HTR-8/SVneo (cell line): ENCODE measurements at regions not wholly inside any gene's neighbourhood (a gene's known extent, or its start where the extent isn't known, plus 50 kb on each side); places are given as distances from the start of the nearest gene placed in this dataset.
A peak's percentile ranks its signal among the peaks of the same experiment; 100 is the strongest.

Experiments used
- DNase-seq: peaks from one replicate; pipeline ENCODE4 v3.0.0; 2011; ENCODE audit warnings: low spot score, mixed read lengths; ENCODE audit not compliant: insufficient read length
- FAIRE-seq: peaks from 2 replicates; lab custom pipeline; 2011; peaks lifted over from hg19 to GRCh38; lab: Jason Lieb, UNC

DNA sequence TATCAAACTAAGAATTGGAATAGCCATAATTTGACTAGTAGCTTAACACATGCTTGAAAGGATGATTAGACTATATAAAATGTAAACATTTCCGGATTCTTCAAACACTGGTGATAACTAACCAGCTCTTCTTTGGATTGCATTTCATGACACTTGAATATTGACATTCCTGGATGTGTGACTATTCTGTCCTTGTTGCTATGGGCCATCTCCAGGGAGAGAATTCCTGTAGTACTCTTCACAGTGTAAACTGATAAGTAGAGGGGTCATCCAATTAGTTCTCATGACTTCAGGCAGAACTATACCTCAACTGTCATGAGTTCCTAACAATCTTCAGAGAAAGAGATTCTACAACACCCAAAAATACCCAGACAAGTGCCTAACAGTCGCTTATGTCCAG, 1026.7 kb upstream of the TENM3 start:
- no peak for FAIRE-seq
- no peak for DNase-seq

- no peak for DNase-seq
- FAIRE-seq, result no peak
These were observed 1023.3 kb upstream of the TENM3 start for GRCh38 chr4:181219783-181220416.

DNA sequence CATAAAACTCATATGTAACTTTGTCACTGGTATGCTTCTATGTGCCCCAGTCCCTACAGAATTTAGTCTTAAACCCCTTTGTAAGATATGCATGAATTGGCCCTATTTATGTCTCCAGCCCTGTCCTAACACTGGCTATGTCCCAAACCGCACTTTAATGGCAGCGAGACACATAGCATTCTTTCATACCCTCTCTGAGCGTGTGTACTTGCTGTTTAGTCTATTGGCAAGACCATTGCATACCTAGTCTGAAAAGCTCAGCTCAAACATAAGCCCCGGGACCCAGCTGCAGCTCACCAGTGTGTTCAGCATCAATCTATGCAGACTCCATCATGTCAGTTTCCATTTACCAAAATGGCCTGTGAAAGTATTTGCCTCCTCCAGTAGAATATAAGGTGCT, 1018.4 kb upstream of the TENM3 start:
- DNase-seq (no peak), FAIRE-seq (no peak)

GRCh38 chr4:181225616-181226261, 1017.5 kb upstream of the TENM3 start:
- FAIRE-seq (no peak), DNase-seq (no peak)

- DNase-seq, result no peak
- FAIRE-seq, result no peak
These were observed 1008.1 kb upstream of the TENM3 start for GRCh38 chr4:181234951-181235680.

- FAIRE-seq, result no peak
- no peak for DNase-seq
These were observed 997.9 kb upstream of the TENM3 start for GRCh38 chr4:181245326-181245725.

DNA sequence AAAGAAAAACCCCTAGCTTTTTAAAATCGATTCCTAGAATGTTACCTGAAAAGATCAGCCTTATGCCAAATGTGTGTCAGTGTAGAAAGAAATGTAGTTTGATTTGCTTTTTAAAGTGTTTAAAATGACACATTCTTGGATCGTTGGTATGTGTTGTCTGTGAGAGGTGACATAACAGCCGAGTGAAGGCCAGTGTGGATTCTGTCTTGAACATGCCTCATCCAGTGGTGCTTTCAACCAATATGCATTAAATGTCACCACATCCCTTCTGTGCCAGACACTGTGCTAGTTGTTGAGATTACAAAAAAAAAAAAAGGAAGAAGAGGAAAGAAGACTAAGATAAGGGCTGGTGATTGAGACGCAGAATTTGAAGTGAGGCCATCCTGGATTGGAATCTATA, 994.2 kb upstream of the TENM3 start:
- DNase-seq (no peak), FAIRE-seq (no peak)

DNA sequence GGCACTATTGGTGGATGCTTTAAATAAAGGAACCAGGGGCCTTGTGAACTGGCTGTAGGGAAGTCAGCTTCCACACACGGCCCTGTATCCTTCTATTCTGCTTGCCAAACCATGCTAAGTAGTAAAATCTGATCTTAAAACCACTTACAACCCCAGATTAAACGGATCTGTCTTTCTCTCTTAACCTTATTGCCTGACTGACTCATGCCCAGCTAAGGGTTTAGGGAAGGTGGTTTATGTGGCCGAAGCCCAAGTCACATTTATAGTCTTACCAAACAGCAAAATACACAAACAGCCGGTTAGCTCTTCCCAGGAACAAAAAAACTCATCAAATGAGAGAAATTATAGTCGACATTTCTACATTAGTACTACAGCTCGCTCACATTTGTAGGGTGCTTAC, 988.4 kb upstream of the TENM3 start:
- FAIRE-seq (no peak), DNase-seq (no peak)

DNA sequence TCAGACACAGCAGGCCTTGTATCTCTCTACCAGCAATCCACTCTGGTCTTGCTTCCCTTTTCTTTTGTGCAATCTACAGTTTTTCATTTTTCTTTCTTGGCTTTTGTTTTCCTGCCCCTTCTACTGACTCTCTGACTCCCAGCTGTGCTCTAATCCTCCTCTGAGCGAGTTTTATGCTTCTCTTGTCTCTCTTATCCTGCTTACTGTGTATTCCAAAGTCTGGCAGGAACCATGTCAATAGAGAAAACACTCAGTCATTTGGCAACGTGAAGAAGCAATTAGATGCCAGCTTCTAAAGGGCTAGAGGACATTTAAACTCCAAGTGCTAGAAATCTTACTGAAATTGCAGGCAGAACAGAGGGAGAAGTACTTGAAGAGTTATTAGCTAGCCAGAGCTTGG, 984.6 kb upstream of the TENM3 start:
- FAIRE-seq, result no peak
- DNase-seq, result no peak

DNA sequence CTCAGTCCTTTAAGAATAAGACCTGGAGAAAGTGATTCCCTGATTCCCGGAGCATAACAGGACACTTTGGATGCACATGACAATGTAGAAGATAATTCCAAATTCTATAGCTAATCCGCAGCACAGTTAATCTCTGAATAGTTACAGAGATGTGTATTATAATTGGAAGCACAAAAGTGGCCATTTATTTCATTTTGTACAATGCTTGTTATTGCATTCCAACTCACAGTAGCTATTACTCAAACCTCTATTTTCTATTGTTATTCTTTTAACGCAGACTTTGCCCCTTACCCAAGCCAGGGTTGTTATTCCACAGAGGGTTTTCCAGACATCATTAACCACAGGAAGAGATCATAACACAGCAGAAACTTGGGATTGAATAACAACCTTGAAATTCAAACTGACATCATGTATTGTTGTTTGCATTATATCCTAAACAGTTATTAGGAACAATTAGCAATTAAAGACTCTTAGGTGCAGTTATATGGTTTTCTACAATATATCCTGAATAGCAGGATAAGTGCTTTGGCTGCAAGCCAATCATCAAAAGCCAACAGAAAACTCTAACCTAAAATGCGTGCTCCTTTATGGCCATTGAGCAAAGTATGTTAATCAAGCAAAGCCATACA, 984.0 kb upstream of the TENM3 start:
- FAIRE-seq, result no peak
- DNase-seq, result no peak

GRCh38 chr4:181261279-181261678, 981.9 kb upstream of the TENM3 start:
- no peak for FAIRE-seq
- DNase-seq, result peak; percentile 18

DNA sequence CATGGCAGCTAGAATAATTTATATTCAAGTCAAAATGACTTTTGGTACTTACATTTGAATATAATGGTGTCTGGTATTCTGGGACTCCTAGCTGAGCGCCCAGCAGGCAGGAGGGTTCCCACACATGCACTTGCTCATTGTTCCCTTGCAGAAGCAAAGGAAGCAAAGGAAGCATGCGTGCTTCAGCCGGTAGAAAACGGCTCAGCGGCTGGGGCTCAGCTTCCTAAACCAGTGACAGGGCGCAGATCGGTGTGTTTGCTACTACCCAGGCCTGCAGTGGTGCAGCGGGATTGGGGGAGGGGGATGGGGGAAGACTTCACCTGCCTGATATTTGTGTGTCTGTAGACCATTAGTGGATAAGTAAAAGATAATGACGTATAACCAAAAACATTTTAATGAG, 978.3 kb upstream of the TENM3 start:
- FAIRE-seq (no peak), DNase-seq (no peak)

- FAIRE-seq (no peak), DNase-seq (no peak)
These were observed 977.8 kb upstream of the TENM3 start for GRCh38 chr4:181265370-181265769.

- FAIRE-seq (no peak), DNase-seq (no peak)
These were observed 972.0 kb upstream of the TENM3 start for GRCh38 chr4:181271116-181271640.

GRCh38 chr4:181272422-181272821, 970.8 kb upstream of the TENM3 start:
- FAIRE-seq (no peak), DNase-seq (no peak)

- no peak for DNase-seq
- FAIRE-seq, result no peak
These were observed 964.3 kb upstream of the TENM3 start for GRCh38 chr4:181278941-181279340.

DNA sequence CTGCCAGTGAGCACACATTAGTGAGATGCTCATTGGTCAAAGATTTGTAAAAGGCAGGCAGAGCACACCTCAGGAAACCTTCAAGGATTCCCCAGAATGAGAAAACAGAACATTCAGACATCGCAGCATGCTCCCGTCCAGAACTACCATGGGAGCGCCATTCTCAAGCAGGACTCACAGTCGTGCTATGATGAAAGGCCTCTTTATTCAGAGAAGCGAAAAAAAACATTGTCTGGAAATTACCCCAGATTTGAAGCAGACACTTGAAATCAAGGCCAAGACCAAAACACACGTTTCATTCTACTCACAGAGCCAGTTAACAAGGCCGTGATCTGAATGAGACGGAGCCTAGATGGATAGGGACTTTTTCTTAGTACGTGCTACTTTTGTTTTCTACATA, 961.8 kb upstream of the TENM3 start:
- DNase-seq (no peak), FAIRE-seq (no peak)

- DNase-seq (no peak), FAIRE-seq (no peak)
These were observed 954.0 kb upstream of the TENM3 start for GRCh38 chr4:181289198-181289597.

DNA sequence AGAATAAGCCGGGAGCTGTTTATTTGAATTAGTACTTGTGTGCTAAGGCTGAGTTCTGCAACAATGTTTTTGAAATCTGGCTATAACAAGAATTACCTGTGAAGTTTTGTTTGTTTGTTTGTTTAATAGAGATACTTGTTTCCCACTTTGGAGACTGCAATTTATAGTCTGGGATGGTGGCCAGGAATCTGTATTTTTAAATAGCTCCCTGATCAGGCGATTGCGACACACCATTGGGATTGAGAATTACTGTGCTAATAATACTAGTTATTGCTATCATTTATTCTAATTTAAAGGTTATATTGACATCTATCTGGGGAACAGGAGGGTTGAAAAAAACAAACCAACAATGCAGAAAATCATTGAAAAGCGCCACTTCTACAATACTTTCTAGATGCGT, 951.6 kb upstream of the TENM3 start:
- FAIRE-seq (no peak), DNase-seq (no peak)

DNA sequence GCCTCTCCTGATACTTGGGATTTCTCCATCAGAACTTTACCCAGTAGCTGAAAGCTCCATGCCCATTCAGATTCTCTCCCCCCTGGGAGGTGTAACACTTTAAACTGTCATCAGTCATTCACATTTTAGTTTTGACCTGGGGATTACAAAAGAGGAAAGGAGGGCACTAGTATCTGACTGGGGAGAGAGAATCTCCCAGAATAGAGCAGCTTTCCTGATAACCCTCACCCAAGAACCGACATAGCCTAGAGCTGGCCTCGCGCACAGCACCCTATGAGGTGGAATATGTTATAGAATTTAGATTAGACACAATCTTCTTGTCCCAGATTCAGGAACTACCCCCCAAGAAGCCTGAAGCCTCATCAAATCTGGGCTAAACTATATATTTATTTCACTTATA, 950.2 kb upstream of the TENM3 start:
- DNase-seq, result no peak
- no peak for FAIRE-seq

DNA sequence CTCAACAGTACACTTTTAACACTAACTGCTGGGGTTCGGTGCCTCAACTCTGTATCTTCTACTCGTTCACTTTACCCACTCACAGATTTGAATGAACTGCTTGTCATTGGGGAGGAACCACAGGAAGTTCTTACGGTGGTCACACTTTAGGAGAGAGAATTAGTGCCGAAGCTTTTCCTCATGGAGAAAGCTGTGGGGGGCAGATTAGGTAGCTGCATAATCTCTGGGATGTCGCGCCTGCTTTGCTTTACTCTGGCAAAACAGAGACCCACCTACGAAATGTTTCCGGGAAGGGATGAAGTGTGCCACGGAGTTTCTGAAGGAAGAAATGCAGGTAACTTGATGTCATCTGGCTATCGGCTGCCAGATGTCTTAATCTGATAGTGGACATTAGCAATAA, 949.7 kb upstream of the TENM3 start:
- DNase-seq, result no peak
- no peak for FAIRE-seq
